K562 (cell line): ENCODE measurements at regions not wholly inside any gene's neighbourhood (a gene's known extent, or its start where the extent isn't known, plus 50 kb on each side); places are given as distances from the start of the nearest gene placed in this dataset.

ENCODE experiments used
- ASH1L ChIP-seq: fragments of 450-650 bp; IDR thresholded peaks from 2 replicates; pipeline ENCODE4 v1.6.1; 2018; ENCODE audit warnings: borderline replicate concordance, mild to moderate bottlenecking, low read depth; ENCODE audit not compliant: partially characterized antibody
- GTF2A2 ChIP-seq: IDR thresholded peaks from 2 replicates; pipeline ENCODE4 v1.6.1; 2016; ENCODE audit warnings: mild to moderate bottlenecking, missing genetic modification characterization, missing compliant biosample characterization
- MGA ChIP-seq: fragments of 450-650 bp; IDR thresholded peaks from 2 replicates; pipeline ENCODE4 v1.6.1; 2016; ENCODE audit warnings: mild to moderate bottlenecking, moderate library complexity
- XRCC5 ChIP-seq: fragments of 200-400 bp; formaldehyde crosslinking; IDR thresholded peaks from 2 replicates; pipeline ENCODE4 v1.6.1; 2017; ENCODE audit warnings: low read depth, mild to moderate bottlenecking, low read length

GRCh38 chr18:66826211-66826610 is 222.3 kb upstream of the CDH19 start (continued):
- TF ChIP-seq MGA, result no peak
- no peak for TF ChIP-seq ASH1L
- no peak for TF ChIP-seq GTF2A2 (tag)
- no peak for TF ChIP-seq XRCC5
